ENCODE measurements at regions not wholly inside any gene's neighbourhood (a gene's known extent, or its start where the extent isn't known, plus 50 kb on each side); places are given as distances from the start of the nearest gene placed in this dataset.
"Not testable (repeated sequence)": the region's sequence is repeated elsewhere in the genome, so short reads cannot be mapped to it uniquely, and the experiment has no call there.

DNA sequence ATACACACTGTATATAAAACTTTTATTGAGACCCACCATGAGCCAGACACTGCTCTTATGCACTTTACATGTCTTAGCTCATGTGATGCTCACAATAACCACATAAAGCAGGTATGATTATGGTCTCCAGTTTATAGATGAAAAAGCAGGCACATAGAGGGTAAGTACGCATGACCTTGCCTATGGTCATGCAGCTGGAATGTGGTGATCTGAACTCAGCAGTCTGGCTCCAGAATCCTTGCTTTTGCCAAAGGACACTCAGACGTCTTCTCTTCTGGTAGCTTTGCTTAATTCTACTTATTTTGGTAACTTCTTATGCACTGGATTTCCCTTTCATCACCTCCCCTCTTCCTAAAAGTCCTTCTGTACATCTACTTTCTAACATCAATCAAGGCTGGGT, 103.3 kb upstream of the CRY1 start:
- no peak for DNase-seq (ENCODE audit: low spot score in 2 of 2)
- peaks cover 1% of the 10 kb centered on the region for H3K36me3 Mint-ChIP-seq
- no peak overlapping the region for H3K27ac Mint-ChIP-seq
- peaks cover 2% of the 10 kb centered on the region for H3K27me3 Mint-ChIP-seq
- H3K9me3 Mint-ChIP-seq = peaks cover 2% of the 10 kb centered on the region
- H3K4me1 Mint-ChIP-seq = no peaks in the 10 kb centered on the region
- H3K4me3 Mint-ChIP-seq = no peak overlapping the region
- no peak for ATAC-seq (ENCODE audit: low read depth)

DNA sequence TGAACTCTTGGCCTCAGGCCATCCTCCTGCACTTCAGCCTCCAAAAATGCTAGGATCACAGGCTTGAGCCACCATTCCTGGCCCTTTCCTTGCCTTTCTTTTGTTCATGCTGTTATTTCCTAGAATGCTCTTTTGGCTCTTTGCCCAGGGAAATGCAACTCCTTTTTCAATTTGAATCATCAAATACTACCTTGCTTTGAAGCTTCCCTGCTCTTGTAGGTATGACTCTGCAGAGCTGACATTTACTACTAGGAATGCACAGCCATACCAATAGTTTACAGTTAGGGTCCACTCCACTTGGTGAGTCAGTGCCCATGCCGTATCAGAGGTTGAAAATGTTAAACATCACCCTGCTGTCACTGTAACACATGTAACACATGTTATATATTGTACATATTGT, 107.0 kb upstream of the CRY1 start:
- peaks cover 1% of the 10 kb centered on the region for H3K9me3 Mint-ChIP-seq
- no peak overlapping the region for H3K27ac Mint-ChIP-seq
- no peak overlapping the region for H3K4me3 Mint-ChIP-seq
- ATAC-seq (ENCODE audit: low read depth) (no peak), DNase-seq (ENCODE audit: low spot score in 2 of 2) (no peak)
- peaks cover 2% of the 10 kb centered on the region for H3K27me3 Mint-ChIP-seq
- H3K4me1 Mint-ChIP-seq = no peaks in the 10 kb centered on the region
- H3K36me3 Mint-ChIP-seq = no peaks in the 10 kb centered on the region

DNA sequence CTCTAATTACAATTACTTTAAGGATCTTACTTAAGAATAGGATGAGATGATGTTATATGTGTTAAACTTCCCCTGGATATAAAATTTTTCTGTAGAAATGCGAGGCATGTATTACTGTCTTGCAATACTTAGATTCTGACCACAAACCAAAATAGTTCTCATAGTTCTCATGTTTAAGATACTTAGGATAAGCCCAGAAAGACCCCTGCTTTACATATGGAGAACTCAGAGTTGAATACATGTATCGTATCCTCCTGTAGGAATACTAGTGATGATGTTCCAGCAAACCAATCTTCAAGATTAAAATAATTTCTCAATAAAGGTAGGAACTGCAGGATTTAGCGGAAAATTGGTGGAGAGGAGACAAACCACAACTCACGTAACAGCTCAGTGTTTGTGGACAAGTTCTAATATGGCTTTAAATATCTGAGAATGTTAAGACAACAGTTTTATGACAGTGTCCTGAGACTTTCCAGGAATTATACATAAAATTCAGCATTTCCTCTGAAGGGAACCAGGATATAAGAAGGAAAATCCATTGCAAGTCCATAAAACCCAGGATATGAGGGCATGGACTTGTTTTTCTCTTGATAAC, 114.7 kb upstream of the CRY1 start:
- ATAC-seq (ENCODE audit: low read depth) (no peak), DNase-seq (ENCODE audit: low spot score in 2 of 2) (no peak)
- no peak overlapping the region for H3K4me3 Mint-ChIP-seq
- no peaks in the 10 kb centered on the region for H3K4me1 Mint-ChIP-seq
- no peak overlapping the region for H3K27ac Mint-ChIP-seq
- H3K9me3 Mint-ChIP-seq = no peaks in the 10 kb centered on the region
- peaks cover 2% of the 10 kb centered on the region for H3K27me3 Mint-ChIP-seq
- H3K36me3 Mint-ChIP-seq = no peaks in the 10 kb centered on the region

DNA sequence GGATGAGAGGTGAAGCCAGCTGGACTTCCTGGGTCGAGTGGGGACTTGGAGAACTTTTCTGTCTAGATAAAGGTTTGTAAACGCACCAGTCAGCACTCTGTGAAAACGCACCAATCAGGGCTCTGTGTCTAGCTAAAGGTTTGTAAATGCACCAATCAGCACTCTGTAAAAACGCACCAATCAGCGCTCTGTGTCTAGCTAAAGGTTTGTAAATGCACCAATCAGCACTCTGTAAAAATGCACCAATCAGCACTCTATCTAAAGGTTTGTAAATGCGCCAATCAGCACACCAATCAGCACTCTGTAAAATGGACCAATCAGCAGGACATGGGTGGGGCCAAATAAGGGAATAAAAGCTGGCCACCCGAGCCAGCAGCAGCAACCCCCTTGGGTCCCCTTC, 116.4 kb upstream of the CRY1 start:
- not testable (repeated sequence) for ATAC-seq (ENCODE audit: low read depth); H3K27ac Mint-ChIP-seq; H3K9me3 Mint-ChIP-seq; H3K4me1 Mint-ChIP-seq; DNase-seq (ENCODE audit: low spot score in 2 of 2); H3K27me3 Mint-ChIP-seq; H3K36me3 Mint-ChIP-seq; H3K4me3 Mint-ChIP-seq

DNA sequence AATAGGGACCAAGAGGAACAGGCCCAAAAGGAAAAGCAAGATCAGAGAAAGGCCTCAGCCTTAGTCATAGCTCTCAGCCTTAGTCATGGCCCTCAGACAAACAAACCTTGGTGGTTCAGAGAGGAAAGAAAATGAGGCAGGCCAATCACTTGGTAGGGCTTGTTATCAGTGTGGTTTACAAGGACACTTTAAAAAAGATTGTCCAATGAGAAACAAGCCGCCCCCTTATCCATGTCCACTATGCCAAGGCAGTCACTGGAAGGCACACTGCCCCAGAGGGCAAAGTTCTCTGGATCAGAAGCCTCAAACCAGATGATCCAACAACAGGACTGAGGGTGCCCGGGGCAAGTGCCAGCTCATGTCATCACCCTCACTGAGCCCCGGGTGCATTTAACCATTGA, 121.0 kb upstream of the CRY1 start:
- not testable (repeated sequence) for H3K4me3 Mint-ChIP-seq; H3K27me3 Mint-ChIP-seq; H3K27ac Mint-ChIP-seq; H3K36me3 Mint-ChIP-seq; ATAC-seq (ENCODE audit: low read depth); H3K9me3 Mint-ChIP-seq; H3K4me1 Mint-ChIP-seq; DNase-seq (ENCODE audit: low spot score in 2 of 2)

DNA sequence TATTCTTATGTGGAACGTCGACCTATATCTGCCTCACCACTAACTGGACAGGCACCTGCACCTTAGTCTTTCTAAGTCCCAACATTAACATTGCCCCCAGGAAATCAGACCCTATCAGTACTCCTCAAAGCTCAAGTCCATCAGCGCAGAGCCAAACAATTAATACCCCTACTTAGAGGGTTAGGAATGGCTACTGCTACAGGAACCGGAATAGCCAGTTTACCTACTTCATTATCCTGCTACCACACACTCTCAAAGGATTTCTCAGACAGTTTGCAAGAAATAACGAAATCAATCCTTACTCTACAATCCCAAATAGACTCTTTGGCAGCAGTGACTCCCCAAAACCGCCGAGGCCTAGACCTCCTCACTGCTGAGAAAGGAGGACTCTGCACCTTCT, 123.1 kb upstream of the CRY1 start:
- H3K9me3 Mint-ChIP-seq; H3K4me1 Mint-ChIP-seq; H3K27ac Mint-ChIP-seq; H3K4me3 Mint-ChIP-seq; H3K27me3 Mint-ChIP-seq; ATAC-seq (ENCODE audit: low read depth); DNase-seq (ENCODE audit: low spot score in 2 of 2); H3K36me3 Mint-ChIP-seq: not testable (repeated sequence)

DNA sequence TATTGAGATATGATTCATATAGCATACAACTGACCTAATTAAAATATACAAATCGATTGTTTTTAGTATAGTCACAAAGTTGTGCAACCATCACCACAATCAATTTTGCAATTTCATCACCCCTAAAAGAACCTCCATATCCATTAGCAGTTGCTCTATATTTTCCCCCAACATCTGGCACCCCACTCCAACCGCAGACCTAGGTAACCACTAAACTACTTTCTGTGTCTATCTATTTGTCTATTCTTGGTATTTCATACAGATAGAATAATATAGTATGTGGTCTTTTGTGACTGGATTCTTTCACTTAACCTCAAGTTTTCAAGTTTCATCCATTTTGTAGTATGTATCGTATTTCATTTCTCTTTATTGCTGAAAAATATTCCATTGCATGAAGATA, 126.0 kb upstream of the CRY1 start:
- no peak for ATAC-seq (ENCODE audit: low read depth)
- Mint-ChIP-seq H3K9me3 (no peaks in the 10 kb centered on the region), H3K27ac (no peak overlapping the region), H3K36me3 (no peaks in the 10 kb centered on the region), H3K4me1 (no peaks in the 10 kb centered on the region), H3K27me3 (peaks cover 8% of the 10 kb centered on the region), H3K4me3 (no peak overlapping the region)
- no peak for DNase-seq (ENCODE audit: low spot score in 2 of 2)

DNA sequence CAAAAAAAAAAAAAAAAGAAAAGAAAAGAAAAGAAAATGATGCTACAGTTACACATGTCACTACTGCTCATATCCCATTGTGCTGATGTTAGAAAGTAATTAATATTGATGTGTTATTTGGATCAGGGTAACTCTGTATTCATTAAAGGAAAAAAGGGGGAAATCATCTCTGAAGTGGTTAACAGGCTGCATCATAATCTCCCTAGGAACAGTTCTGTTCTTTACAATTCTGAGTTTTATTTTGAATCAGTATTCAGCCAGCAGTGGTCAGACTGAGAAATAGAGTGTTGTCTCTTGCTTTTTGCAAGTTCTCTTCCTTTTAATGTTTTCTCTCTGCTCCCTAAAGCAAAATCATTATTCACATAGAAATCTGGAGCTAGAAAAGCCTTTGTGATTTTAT, 128.6 kb upstream of the CRY1 start:
- Mint-ChIP-seq H3K36me3 (no peaks in the 10 kb centered on the region), H3K9me3 (no peaks in the 10 kb centered on the region), H3K27ac (no peak overlapping the region), H3K4me1 (no peaks in the 10 kb centered on the region), H3K27me3 (peaks cover 8% of the 10 kb centered on the region), H3K4me3 (no peak overlapping the region)
- no peak for ATAC-seq (ENCODE audit: low read depth)
- DNase-seq (ENCODE audit: low spot score in 2 of 2) = no peak

DNA sequence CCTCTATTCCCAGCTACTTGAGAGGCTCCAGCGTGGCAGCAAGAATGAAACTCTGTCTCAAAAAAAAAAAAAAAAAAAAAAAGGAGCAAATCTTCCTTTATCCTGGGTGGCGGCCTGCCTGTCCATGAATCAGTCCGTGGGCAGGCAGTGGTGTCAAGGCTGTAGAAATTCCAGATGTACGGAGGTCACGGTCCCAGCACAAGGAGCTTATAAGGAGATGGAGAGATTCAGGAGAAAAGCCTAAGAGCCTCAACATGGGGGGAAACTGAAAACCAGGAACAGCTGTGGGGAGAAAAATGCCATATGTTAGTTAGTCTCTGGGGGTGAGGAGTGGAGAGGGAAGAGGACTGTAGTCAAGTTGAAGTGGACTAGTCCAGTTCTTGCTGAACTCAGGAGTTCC, 130.5 kb upstream of the CRY1 start:
- Mint-ChIP-seq H3K27ac (no peak overlapping the region), H3K27me3 (peaks cover 8% of the 10 kb centered on the region), H3K36me3 (no peaks in the 10 kb centered on the region), H3K9me3 (no peaks in the 10 kb centered on the region), H3K4me3 (no peak overlapping the region), H3K4me1 (no peaks in the 10 kb centered on the region)
- ATAC-seq (ENCODE audit: low read depth) = no peak
- DNase-seq (ENCODE audit: low spot score in 2 of 2) = no peak

DNA sequence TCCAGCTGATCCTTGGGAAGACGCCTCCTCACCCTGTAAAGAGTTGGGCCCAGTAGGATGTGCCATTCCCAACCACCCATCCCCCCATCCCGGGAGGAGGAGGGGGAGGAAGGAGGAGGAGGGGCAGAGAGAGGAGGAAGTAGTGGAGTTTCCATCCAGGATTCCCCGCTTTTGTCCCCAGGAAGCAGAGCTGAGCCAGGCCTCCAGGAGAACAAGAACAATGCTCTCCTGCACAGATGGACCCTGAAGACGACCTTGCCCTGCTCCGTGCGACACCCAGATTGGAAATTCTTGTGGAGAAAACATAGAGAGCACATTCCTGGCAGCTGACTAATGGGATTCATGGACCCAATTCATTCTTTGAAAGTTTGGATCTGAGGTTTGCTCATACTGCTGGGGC, 132.3 kb upstream of the CRY1 start:
- Mint-ChIP-seq H3K4me1 (no peaks in the 10 kb centered on the region), H3K27me3 (peaks cover 8% of the 10 kb centered on the region), H3K9me3 (no peaks in the 10 kb centered on the region), H3K36me3 (no peaks in the 10 kb centered on the region), H3K27ac (no peak overlapping the region), H3K4me3 (no peak overlapping the region)
- ATAC-seq (ENCODE audit: low read depth) (no peak), DNase-seq (ENCODE audit: low spot score in 2 of 2) (no peak)

DNA sequence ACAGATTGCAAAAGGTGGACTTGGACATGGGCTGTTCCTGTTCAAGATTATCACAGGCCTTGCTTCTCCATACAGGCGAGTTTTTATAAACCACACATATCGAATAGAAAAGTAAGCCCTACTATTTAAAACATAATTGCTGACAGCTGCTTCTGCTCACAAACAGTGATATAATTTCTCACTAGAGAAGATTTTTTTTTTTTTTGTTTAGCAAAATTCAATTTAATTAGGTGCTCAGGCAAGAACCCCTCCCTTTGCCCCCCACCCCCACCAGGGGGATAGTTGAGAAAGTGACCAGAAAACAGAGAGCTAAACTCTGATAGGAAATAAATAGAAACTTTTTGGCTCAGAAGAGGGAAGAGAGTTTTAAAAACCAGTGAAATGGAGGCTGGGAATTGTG, 132.8 kb upstream of the CRY1 start:
- no peak for ATAC-seq (ENCODE audit: low read depth)
- Mint-ChIP-seq H3K4me1 (no peaks in the 10 kb centered on the region), H3K36me3 (no peaks in the 10 kb centered on the region)

DNA sequence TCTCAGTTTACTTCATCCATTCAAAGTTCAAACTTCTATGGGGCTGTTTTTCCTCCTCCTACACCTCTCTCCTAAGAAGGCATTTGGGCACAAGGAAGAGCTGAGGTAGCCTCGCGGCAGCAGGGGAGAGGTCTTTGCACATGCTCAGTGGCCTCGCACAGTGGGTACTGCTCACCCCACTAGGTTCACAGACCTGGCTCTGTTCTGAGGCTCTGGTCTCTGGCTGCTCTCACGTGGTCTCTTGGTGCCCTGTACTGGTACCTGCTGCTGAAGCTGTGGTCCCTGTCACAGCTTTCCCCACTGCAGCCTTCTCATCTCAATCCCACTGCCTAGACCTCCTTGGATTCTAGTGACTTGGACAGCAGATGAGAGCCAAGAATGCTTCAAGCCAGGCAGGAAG, 134.7 kb upstream of the CRY1 start:
- ATAC-seq (ENCODE audit: low read depth) = no peak
- H3K36me3 Mint-ChIP-seq = no peaks in the 10 kb centered on the region
- DNase-seq (ENCODE audit: low spot score in 2 of 2) = no peak
- H3K9me3 Mint-ChIP-seq = no peaks in the 10 kb centered on the region
- H3K27ac Mint-ChIP-seq = no peak overlapping the region
- H3K4me1 Mint-ChIP-seq = no peaks in the 10 kb centered on the region
- H3K4me3 Mint-ChIP-seq = no peak overlapping the region
- peaks cover 3% of the 10 kb centered on the region for H3K27me3 Mint-ChIP-seq

More for the DNA sequence above, 132.8 kb upstream of the CRY1 start:
- no peak overlapping the region for H3K27ac Mint-ChIP-seq
- no peak overlapping the region for H3K4me3 Mint-ChIP-seq
- no peaks in the 10 kb centered on the region for H3K9me3 Mint-ChIP-seq
- no peak for DNase-seq (ENCODE audit: low spot score in 2 of 2)
- H3K27me3 Mint-ChIP-seq = peaks cover 8% of the 10 kb centered on the region

DNA sequence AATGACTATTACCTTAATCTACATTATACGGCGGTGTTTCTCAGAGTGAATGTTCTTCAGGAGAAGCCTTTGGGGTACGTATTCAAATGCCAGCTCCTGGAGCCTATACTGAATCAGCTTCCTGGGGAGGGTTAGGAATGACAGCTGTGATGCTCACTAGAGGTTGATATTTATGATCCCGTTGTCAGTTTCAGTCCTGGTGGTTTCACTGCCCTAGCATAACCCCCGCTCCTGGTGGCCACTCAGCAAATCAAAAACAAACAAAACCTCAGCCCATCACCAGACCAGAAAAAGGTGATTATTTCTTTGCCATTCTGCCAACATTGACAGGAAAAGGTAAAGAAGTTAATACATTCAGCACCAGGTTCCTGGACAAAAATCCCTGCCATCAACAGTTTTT, 136.5 kb upstream of the CRY1 start:
- no peak for DNase-seq (ENCODE audit: low spot score in 2 of 2)
- Mint-ChIP-seq H3K27ac (no peak overlapping the region), H3K4me1 (no peaks in the 10 kb centered on the region), H3K9me3 (no peaks in the 10 kb centered on the region), H3K4me3 (no peak overlapping the region), H3K27me3 (no peaks in the 10 kb centered on the region), H3K36me3 (no peaks in the 10 kb centered on the region)
- no peak for ATAC-seq (ENCODE audit: low read depth)

DNA sequence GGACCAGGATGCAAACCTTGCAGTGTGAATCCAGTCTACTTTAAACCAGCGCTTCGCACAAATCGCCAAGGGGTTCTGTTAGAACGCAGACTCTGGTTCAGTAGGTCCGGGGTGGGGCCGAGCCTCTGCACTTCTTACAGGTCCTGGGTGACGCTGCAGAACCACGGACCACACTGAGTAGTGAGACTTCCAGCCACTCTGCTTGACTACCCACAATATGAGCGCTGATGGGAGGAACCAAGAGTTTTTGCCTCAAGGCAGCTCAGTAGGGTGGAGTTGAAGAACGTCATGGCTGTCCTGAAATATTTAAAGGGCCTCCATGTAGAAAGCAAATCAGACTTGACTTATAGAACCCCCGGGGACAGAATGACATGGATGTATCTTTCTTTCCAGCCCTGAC, 138.0 kb upstream of the CRY1 start:
- Mint-ChIP-seq H3K9me3 (no peaks in the 10 kb centered on the region), H3K4me1 (no peaks in the 10 kb centered on the region), H3K27me3 (peaks cover 1% of the 10 kb centered on the region), H3K4me3 (no peak overlapping the region), H3K27ac (no peak overlapping the region), H3K36me3 (no peaks in the 10 kb centered on the region)
- ATAC-seq (ENCODE audit: low read depth) (no peak), DNase-seq (ENCODE audit: low spot score in 2 of 2) (no peak)

DNA sequence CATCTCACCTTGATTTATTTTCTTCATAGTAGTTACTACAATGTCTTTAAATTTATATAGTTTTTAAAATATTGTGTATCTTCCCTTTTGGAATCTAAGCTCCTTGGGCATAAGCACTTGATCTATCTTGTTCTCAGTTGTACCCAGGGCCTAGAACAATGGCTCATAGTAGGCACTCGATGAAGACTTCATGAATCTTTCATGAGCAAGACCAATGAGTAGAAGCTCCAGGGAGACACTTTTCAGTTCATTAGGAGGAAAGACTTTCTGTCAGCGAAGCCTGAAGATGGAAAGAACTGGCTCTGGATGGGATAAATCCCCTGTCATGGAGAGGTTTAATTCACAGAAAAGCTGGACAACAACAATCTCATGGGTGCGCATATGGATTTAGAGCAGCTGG, 140.2 kb upstream of the CRY1 start:
- ATAC-seq (ENCODE audit: low read depth) (no peak), DNase-seq (ENCODE audit: low spot score in 2 of 2) (no peak)
- no peaks in the 10 kb centered on the region for H3K4me1 Mint-ChIP-seq
- H3K27ac Mint-ChIP-seq = no peak overlapping the region
- no peak overlapping the region for H3K4me3 Mint-ChIP-seq
- H3K36me3 Mint-ChIP-seq = no peaks in the 10 kb centered on the region
- H3K9me3 Mint-ChIP-seq = peaks cover 2% of the 10 kb centered on the region
- H3K27me3 Mint-ChIP-seq = peaks cover 8% of the 10 kb centered on the region
